ENCODE measurements at regions not wholly inside any gene's neighbourhood (a gene's known extent, or its start where the extent isn't known, plus 50 kb on each side); places are given as distances from the start of the nearest gene placed in this dataset.
"Not testable (repeated sequence)": the region's sequence is repeated elsewhere in the genome, so short reads cannot be mapped to it uniquely, and the experiment has no call there.

DNA sequence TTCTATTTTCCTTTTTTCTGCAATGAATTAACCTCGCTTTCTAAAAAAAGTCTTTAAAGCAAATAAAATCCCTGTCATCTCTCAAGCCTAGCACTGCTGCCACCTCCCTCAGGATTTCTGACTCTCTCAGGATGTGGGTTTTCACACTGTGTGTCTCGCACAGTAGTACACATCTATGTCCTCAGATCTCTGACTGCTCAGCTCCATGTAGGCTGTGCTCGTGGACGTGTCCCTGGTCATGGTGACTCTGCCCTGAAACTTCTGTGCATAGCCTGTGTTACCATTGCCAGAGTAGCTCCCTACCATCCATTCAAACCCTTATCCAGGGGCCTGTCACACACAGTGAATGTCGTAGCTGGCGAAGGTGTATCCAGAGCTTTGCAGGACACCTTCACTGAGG, 619.3 kb downstream of the TMEM121 start:
- not testable (repeated sequence) for TF ChIP-seq EZH2phosphoT487 (IDR thresholded peaks at IDR 0.05; ENCODE audit: insufficient read depth, low read depth); EZH2 (IDR thresholded peaks at IDR 0.05; ENCODE audit: insufficient read depth, poor library complexity, severe bottlenecking)
